ENCODE measurements at regions not wholly inside any gene's neighbourhood (a gene's known extent, or its start where the extent isn't known, plus 50 kb on each side); places are given as distances from the start of the nearest gene placed in this dataset.

DNA sequence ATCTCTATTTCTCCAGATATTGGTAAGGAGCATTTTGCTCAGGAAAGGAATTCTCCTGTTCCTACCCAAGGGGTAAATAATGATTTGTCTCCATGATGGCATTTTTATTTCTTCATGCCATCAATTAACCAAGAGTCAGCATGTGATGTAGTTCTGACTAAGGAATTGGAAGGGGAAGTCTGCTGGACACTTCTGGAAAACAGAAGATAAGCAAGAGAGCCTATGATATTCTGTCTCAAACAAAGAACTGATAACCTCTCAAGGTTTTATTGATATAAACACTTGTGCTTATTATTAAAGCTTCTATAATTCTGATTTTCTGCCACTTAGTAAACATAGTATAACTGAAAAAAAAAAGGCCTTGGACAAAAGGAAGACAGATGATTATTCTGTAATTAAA lies 673.0 kb upstream of the CHORDC1 start:
- dilution Hi-C loops (cut with HindIII; ENCODE audit: low sequenced_read_pairs, unreplicated experiment) = no loop called here
- DNase-seq = no peak
- no peak overlapping the region for H3K4ac ChIP-seq (ENCODE audit: low read depth, low read length)

More for the DNA sequence above, 673.0 kb upstream of the CHORDC1 start:
- Histone ChIP-seq H3K4me2 (ENCODE audit: low read depth, low read length) (no peak overlapping the region), H3K9me1 (ENCODE audit: insufficient read depth, low read length) (no peaks in the 10 kb centered on the region), H2BK5ac (ENCODE audit: low read depth, low read length, poor library complexity, severe bottlenecking) (no peak overlapping the region), H4K91ac (ENCODE audit: insufficient read depth, low read depth, low read length) (no peak overlapping the region), H2BK20ac (ENCODE audit: low read depth, low read length) (no peak overlapping the region), H3K9me3 (ENCODE audit: control insufficient read depth, insufficient read depth, low read length) (0 out of 2 replicates have a peak, but pooled peaks cover 2% of the 10 kb centered on the region), H3K18ac (ENCODE audit: low read depth, low read length) (no peak overlapping the region), H3K23ac (ENCODE audit: low read depth, low read length) (no peak overlapping the region), H3K14ac (replicated peaks; ENCODE audit: low read depth, low read length) (no peak overlapping the region), H3K4me1 (ENCODE audit: control insufficient read depth, insufficient read depth, low read length) (no peaks in the 10 kb centered on the region), H3K79me1 (ENCODE audit: low read depth in 1 of 2, low read length in 2 of 2) (no peaks in the 10 kb centered on the region), H3K36me3 (ENCODE audit: control insufficient read depth, insufficient read depth, low read length) (no peaks in the 10 kb centered on the region), H2AK9ac (replicated peaks; ENCODE audit: low read depth, low read length, poor library complexity) (no peak overlapping the region), H4K8ac (ENCODE audit: low read depth in 2 of 2, low read length in 2 of 2) (no peak overlapping the region), H2AFZ (replicated peaks; ENCODE audit: low read length, poor library complexity) (no peak overlapping the region), H3K4me3 (ENCODE audit: insufficient read depth, low read depth, low read length) (no peak overlapping the region), H4K5ac (ENCODE audit: low read depth, low read length) (no peak overlapping the region), H4K20me1 (ENCODE audit: insufficient read depth, low read length) (no peaks in the 10 kb centered on the region), H3K27me3 (ENCODE audit: control insufficient read depth, insufficient read depth, low read length) (no peaks in the 10 kb centered on the region), H2AK5ac (ENCODE audit: low read depth, low read length) (no peak overlapping the region), H3K56ac (ENCODE audit: extremely low read depth, insufficient read depth, low read length) (no peak overlapping the region), H3K9ac (ENCODE audit: low read depth, low read length) (no peak overlapping the region), H3K27ac (ENCODE audit: insufficient read depth, low read length) (no peak overlapping the region), H2BK120ac (ENCODE audit: low read depth, low read length) (no peak overlapping the region), H2BK15ac (ENCODE audit: low read depth, low read length) (no peak overlapping the region)
- TF ChIP-seq FOS (IDR thresholded peaks at IDR 0.05; ENCODE audit: low read depth, low read length) (no peak), CTCF (conservative IDR thresholded peaks at IDR 0.05; ENCODE audit: low read depth, low read length) (no peak)
- no TSS peak for BruUV-seq (replicated peaks)
- POLR2A ChIA-PET (ENCODE audit: unreplicated experiment) = no interaction called here
- in situ Hi-C loops (cut with MboI; ENCODE audit: low sequenced_read_pairs) (no loop called here), intact Hi-C loops (cut with micrococcal nuclease) (no loop called here)
- ATAC-seq (ENCODE audit: low read depth) = no peak
- CTCF ChIA-PET = interaction anchor here (0.6 kb wide), 1 partner anchor 1017 kb away, joined by 3 read pairs; no protein-coding TSS in a partner anchor

Data from IMR-90 (cell line).